DOHH2 (cell line): ENCODE measurements at regions not wholly inside any gene's neighbourhood (a gene's known extent, or its start where the extent isn't known, plus 50 kb on each side); places are given as distances from the start of the nearest gene placed in this dataset.
"Not testable (repeated sequence)": the region's sequence is repeated elsewhere in the genome, so short reads cannot be mapped to it uniquely, and the experiment has no call there.

Experiments used
- H3F3A ChIP-seq: fragments of 200-600 bp; sonication (generic), shearing (Covaris generic); 2 replicates; pipeline ENCODE4 v1.6.0; 2016; ENCODE audit warnings: antibody characterized with exemption, mild to moderate bottlenecking; ENCODE audit not compliant: control insufficient read depth, insufficient read depth
- H3K27ac ChIP-seq: fragments of 200-600 bp; sonication (generic); 2 replicates; pipeline ENCODE4 v1.5.1; 2014; ENCODE audit warnings: low read depth, mild to moderate bottlenecking, low read length, moderate library complexity
- H3K27me3 ChIP-seq: fragments of 200-600 bp; sonication (generic); 2 replicates; pipeline ENCODE4 v1.6.1; 2014; ENCODE audit warnings: mild to moderate bottlenecking, low read length, mixed read lengths; ENCODE audit not compliant: control insufficient read depth
- H3K36me3 ChIP-seq: fragments of 200-600 bp; sonication (generic); 2 replicates; pipeline ENCODE4 v1.6.1; 2014; ENCODE audit warnings: mild to moderate bottlenecking, low read length, moderate library complexity, mixed read lengths; ENCODE audit not compliant: control insufficient read depth
- H3K4me1 ChIP-seq: fragments of 200-600 bp; sonication (generic); 2 replicates; pipeline ENCODE4 v1.6.1; 2014; ENCODE audit warnings: mild to moderate bottlenecking, low read length, mixed read lengths; ENCODE audit not compliant: control insufficient read depth
- H3K4me2 ChIP-seq: fragments of 200-600 bp; sonication (generic); 2 replicates; pipeline ENCODE4 v1.6.0; 2014; ENCODE audit warnings: mild to moderate bottlenecking, low read length, moderate library complexity
- H3K4me3 ChIP-seq: fragments of 200-600 bp; sonication (generic); 2 replicates; pipeline ENCODE4 v1.5.1; 2014; ENCODE audit warnings: mild to moderate bottlenecking, low read length, mixed read lengths
- H3K79me2 ChIP-seq: fragments of 200-600 bp; sonication (generic); 2 replicates; pipeline ENCODE4 v1.6.1; 2014; ENCODE audit warnings: mild to moderate bottlenecking, low read length, mixed read lengths; ENCODE audit not compliant: control insufficient read depth
- H3K9me2 ChIP-seq: fragments of 200-600 bp; sonication (generic); replicated peaks from 2 replicates; pipeline ENCODE4 v1.6.1; 2014; ENCODE audit warnings: mild to moderate bottlenecking, low read length, mixed read lengths; ENCODE audit not compliant: control insufficient read depth
- H3K9me3 ChIP-seq: fragments of 200-600 bp; sonication (generic); 2 replicates; pipeline ENCODE4 v1.6.1; 2014; ENCODE audit warnings: antibody characterized with exemption, low read length, mixed read lengths; ENCODE audit not compliant: control insufficient read depth, insufficient read depth
- H4K20me1 ChIP-seq: fragments of 200-600 bp; sonication (generic); 2 replicates; pipeline ENCODE4 v1.6.0; 2014; ENCODE audit warnings: low read depth, mild to moderate bottlenecking, antibody characterized with exemption, low read length, moderate library complexity; ENCODE audit not compliant: control insufficient read depth, insufficient read depth
- CTCF ChIP-seq: fragments of 200-600 bp; sonication (generic); IDR thresholded peaks from one replicate; pipeline ENCODE4 v1.5.1; 2014; ENCODE audit warnings: antibody characterized with exemption, mild to moderate bottlenecking, low read depth, low read length; ENCODE audit not compliant: poor library complexity, severe bottlenecking
- EZH2phosphoT487 ChIP-seq: fragments of 200-600 bp; sonication (generic); IDR thresholded peaks from 2 replicates; pipeline ENCODE4 v1.6.1; 2017; ENCODE audit warnings: borderline replicate concordance, mild to moderate bottlenecking, antibody characterized with exemption, low read length, moderate library complexity, mixed read lengths

- H3K4me1 ChIP-seq = no peaks in the 10 kb centered on the region
- no peaks in the 10 kb centered on the region for H3K9me3 ChIP-seq
- H3K9me2 ChIP-seq = no peaks in the 10 kb centered on the region
- H3K27ac ChIP-seq = no peak overlapping the region
- no peak overlapping the region for H3K4me3 ChIP-seq
- H3F3A ChIP-seq = no peaks in the 10 kb centered on the region
- no peaks in the 10 kb centered on the region for H3K79me2 ChIP-seq
- H3K27me3 ChIP-seq = no peaks in the 10 kb centered on the region
- H4K20me1 ChIP-seq = no peaks in the 10 kb centered on the region
- H3K36me3 ChIP-seq = no peaks in the 10 kb centered on the region
- H3K4me2 ChIP-seq = no peak overlapping the region
- TF ChIP-seq EZH2phosphoT487 = no peak
- no peak for TF ChIP-seq CTCF
These were observed 83.6 kb upstream of the DLX6 start for GRCh38 chr7:96921771-96922170.

- H3K9me2 ChIP-seq, H3K27me3 ChIP-seq, H3K36me3 ChIP-seq, H3K4me1 ChIP-seq, H3K9me3 ChIP-seq, H3K4me2 ChIP-seq, H3K79me2 ChIP-seq, H3K27ac ChIP-seq, H3F3A ChIP-seq, H4K20me1 ChIP-seq, H3K4me3 ChIP-seq: not testable (repeated sequence)
These were observed 82.0 kb upstream of the DLX6 start for GRCh38 chr7:96923345-96923744.

GRCh38 chr7:96927131-96927530 lies 78.2 kb upstream of the DLX6 start:
- Histone ChIP-seq H3K4me3 (no peak overlapping the region), H3K36me3 (no peaks in the 10 kb centered on the region), H3K4me1 (no peaks in the 10 kb centered on the region), H3F3A (no peaks in the 10 kb centered on the region), H3K9me2 (no peaks in the 10 kb centered on the region), H3K79me2 (no peaks in the 10 kb centered on the region), H3K27me3 (no peaks in the 10 kb centered on the region), H3K27ac (no peak overlapping the region), H3K4me2 (no peak overlapping the region), H4K20me1 (no peaks in the 10 kb centered on the region), H3K9me3 (no peaks in the 10 kb centered on the region)
- TF ChIP-seq EZH2phosphoT487 (no peak), CTCF (no peak)

GRCh38 chr7:96928965-96929364 lies 76.4 kb upstream of the DLX6 start:
- Histone ChIP-seq H3K4me1 (no peaks in the 10 kb centered on the region), H3K79me2 (no peaks in the 10 kb centered on the region), H3F3A (no peaks in the 10 kb centered on the region), H3K4me2 (no peak overlapping the region), H3K36me3 (no peaks in the 10 kb centered on the region), H3K4me3 (no peak overlapping the region), H3K9me3 (no peaks in the 10 kb centered on the region), H3K27me3 (no peaks in the 10 kb centered on the region), H3K9me2 (no peaks in the 10 kb centered on the region), H3K27ac (no peak overlapping the region), H4K20me1 (no peaks in the 10 kb centered on the region)
- no peak for TF ChIP-seq EZH2phosphoT487
- no peak for TF ChIP-seq CTCF
